Ascending aorta (tissue), 2 donors: ENCODE measurements at regions not wholly inside any gene's neighbourhood (a gene's known extent, or its start where the extent isn't known, plus 50 kb on each side); places are given as distances from the start of the nearest gene placed in this dataset.

Experiments used
- DNase-seq, 2 donors: peaks; one replicate each; pipeline ENCODE4 v3.0.0-alpha.2; 2019; ENCODE audit warnings: low spot score in 2 of 2
- H3K27ac ChIP-seq, 2 donors: fragments of 200-600 bp; sonication (generic); one replicate each; pipeline ENCODE4 v1.5.1; 2016 to 2017; ENCODE audit warnings: mild to moderate bottlenecking in 1 of 2
- H3K27me3 ChIP-seq: fragments of 200-600 bp; sonication (generic); one replicate; pipeline ENCODE4 v1.5.1; 2017
- H3K36me3 ChIP-seq, 2 donors: fragments of 200-600 bp; sonication (generic); one replicate each; pipeline ENCODE4 v1.5.1; 2016
- H3K4me1 ChIP-seq, 2 donors: fragments of 200-600 bp; sonication (generic); one replicate each; pipeline ENCODE4 v1.5.1; 2016 to 2017; ENCODE audit warnings: mild to moderate bottlenecking in 1 of 2
- H3K4me3 ChIP-seq, 2 donors: fragments of 200-600 bp; sonication (generic); one replicate each; pipeline ENCODE4 v1.5.1; 2016 to 2017; ENCODE audit warnings: mild to moderate bottlenecking in 1 of 2
- H3K9me3 ChIP-seq, 2 donors: fragments of 200-600 bp; sonication (generic); one replicate each; pipeline ENCODE4 v1.5.1; 2016
- intact Hi-C: fragments of 100-400 bp; cut with DNase I; formaldehyde crosslinking; loops from one replicate; pipeline ENCODE4 v1.15.1; 2023
- TF ChIP-seq, protein P1 (sequence below), 3 experiments: fragments of 200-600 bp in 2 of 3; fragments of 450-650 bp in 1 of 3; sonication (generic) in 2 of 3; IDR thresholded peaks; one replicate each; pipeline ENCODE4 v1.5.1; 2016 to 2019; ENCODE audit warnings: antibody characterized with exemption in 3 of 3, mild to moderate bottlenecking in 1 of 3, moderate library complexity in 1 of 3

DNA sequence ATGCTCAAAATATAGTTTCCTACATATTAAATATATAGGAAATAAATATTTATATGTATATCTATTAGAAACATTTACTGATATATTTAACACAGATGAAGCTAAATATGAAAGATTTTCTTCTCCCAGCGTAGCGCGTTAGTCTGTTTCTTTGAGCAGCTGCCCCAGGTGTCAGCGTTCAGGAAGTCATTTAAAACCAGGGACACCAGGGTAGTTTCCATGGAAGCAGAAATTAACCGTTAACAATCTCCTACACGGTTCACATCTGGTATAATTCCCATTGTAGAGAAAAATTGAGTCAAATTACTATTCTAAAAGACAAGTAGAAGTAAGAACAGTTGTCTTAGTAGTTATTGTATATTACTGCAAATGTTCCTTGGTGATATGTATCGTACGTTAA lies 1443.7 kb downstream of the MRPL39 start:
- DNase-seq: no peak
- no peak overlapping the region for H3K4me3 ChIP-seq
- H3K36me3 ChIP-seq: no peaks in the 10 kb centered on the region
- TF ChIP-seq, protein P1, sequence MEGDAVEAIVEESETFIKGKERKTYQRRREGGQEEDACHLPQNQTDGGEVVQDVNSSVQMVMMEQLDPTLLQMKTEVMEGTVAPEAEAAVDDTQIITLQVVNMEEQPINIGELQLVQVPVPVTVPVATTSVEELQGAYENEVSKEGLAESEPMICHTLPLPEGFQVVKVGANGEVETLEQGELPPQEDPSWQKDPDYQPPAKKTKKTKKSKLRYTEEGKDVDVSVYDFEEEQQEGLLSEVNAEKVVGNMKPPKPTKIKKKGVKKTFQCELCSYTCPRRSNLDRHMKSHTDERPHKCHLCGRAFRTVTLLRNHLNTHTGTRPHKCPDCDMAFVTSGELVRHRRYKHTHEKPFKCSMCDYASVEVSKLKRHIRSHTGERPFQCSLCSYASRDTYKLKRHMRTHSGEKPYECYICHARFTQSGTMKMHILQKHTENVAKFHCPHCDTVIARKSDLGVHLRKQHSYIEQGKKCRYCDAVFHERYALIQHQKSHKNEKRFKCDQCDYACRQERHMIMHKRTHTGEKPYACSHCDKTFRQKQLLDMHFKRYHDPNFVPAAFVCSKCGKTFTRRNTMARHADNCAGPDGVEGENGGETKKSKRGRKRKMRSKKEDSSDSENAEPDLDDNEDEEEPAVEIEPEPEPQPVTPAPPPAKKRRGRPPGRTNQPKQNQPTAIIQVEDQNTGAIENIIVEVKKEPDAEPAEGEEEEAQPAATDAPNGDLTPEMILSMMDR (IDR thresholded peaks at IDR 0.05): no peak
- H3K9me3 ChIP-seq: no peaks in the 10 kb centered on the region
- no peaks in the 10 kb centered on the region for H3K4me1 ChIP-seq
- no peaks in the 10 kb centered on the region for H3K27me3 ChIP-seq
- no peak overlapping the region for H3K27ac ChIP-seq
- intact Hi-C loops: no loop called here

DNA sequence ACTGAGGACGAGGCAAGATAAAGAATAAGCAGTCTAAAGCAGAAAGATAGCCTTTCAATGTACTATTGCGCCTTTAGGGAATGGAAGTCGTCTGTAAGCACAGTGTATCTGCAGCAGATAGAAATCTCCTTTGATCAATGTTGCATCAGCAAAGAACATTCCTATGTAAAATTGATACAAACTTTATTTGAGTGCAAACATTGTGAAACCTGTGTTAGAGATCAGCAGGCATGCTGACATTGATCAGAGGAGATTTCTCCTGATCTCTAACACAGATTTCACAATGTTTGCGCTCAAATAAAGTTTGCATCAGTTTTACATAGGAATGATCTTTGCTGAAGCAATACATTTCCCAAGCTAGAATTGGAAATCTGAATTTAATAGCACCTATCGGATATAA lies 1446.8 kb downstream of the MRPL39 start:
- Histone ChIP-seq H3K36me3 (no peaks in the 10 kb centered on the region), H3K27ac (no peak overlapping the region), H3K4me1 (no peaks in the 10 kb centered on the region), H3K27me3 (no peaks in the 10 kb centered on the region), H3K9me3 (no peaks in the 10 kb centered on the region), H3K4me3 (no peak overlapping the region)
- DNase-seq: no peak
- intact Hi-C loops: no loop called here
- TF ChIP-seq, protein P1 (IDR thresholded peaks at IDR 0.05): no peak

DNA sequence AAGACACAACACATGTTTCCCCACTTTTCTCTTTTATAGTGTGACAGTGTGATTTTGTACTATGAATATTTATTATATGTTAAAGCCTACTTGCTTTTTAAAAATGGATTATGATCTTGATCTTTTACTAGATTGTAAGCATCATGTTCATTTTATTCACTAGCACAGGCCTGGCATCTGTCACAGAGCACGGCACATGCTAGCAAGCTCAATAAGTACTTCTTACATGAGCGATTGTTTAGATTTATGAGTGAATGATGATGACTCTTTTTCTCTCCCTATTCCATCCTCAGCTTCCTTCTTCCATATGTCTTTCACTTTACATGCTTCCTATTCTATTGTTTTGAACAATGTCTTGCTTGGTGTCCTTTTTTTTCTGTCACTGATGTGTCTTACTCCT lies 1454.1 kb downstream of the MRPL39 start:
- Histone ChIP-seq H3K27me3 (no peaks in the 10 kb centered on the region), H3K36me3 (no peaks in the 10 kb centered on the region), H3K4me3 (no peak overlapping the region), H3K4me1 (no peaks in the 10 kb centered on the region), H3K27ac (no peak overlapping the region), H3K9me3 (no peaks in the 10 kb centered on the region)
- TF ChIP-seq, protein P1 (IDR thresholded peaks at IDR 0.05): no peak
- no peak for DNase-seq
- intact Hi-C loops: no loop called here

DNA sequence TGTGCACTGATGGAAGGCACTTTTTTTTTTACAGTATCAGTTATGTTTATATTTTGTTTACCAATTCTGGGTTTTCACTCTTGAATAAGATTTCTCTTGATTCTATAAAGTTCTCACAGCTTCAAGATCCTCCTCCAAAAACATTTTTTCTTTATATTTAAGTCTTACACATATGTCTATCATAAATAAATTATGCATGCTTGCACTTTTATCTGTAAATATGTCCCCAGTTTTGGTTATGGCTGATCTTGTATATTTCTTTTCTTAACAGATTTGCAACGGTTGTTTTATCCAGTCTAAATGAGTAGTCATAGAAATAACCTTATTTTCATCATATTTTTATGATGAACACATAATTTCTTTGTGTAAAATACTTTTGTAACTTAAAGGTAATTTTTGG lies 1456.5 kb downstream of the MRPL39 start:
- Histone ChIP-seq H3K27ac (no peak overlapping the region), H3K4me3 (no peak overlapping the region), H3K4me1 (no peaks in the 10 kb centered on the region), H3K27me3 (no peaks in the 10 kb centered on the region), H3K36me3 (no peaks in the 10 kb centered on the region), H3K9me3 (no peaks in the 10 kb centered on the region)
- TF ChIP-seq, protein P1 (IDR thresholded peaks at IDR 0.05): no peak
- DNase-seq: no peak
- intact Hi-C loops: no loop called here

DNA sequence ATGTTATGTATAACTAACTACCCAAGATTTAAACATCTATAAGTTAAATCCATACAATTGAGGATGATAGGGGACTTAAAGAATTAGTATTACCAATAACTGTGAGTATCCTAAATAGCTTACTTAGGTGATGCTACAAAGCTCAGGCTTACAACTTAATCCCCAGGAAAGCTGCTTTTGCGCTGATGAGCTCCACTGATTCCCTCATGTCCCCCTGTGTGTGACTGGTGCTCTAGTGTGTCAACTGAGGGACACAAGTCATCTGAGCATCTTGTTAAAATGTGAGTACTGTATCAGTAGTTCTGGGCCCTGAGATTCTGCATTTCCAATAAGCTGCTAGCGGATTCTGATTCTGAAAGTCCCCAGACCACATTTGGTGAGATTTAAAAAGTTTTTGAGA lies 1458.8 kb downstream of the MRPL39 start:
- H3K9me3 ChIP-seq: no peaks in the 10 kb centered on the region
- no peak overlapping the region for H3K27ac ChIP-seq
- H3K4me1 ChIP-seq: no peaks in the 10 kb centered on the region
- no peak overlapping the region for H3K4me3 ChIP-seq
- TF ChIP-seq, protein P1 (IDR thresholded peaks at IDR 0.05): no peak
- intact Hi-C loops: no loop called here
- H3K36me3 ChIP-seq: no peaks in the 10 kb centered on the region
- H3K27me3 ChIP-seq: no peaks in the 10 kb centered on the region
- DNase-seq: no peak

DNA sequence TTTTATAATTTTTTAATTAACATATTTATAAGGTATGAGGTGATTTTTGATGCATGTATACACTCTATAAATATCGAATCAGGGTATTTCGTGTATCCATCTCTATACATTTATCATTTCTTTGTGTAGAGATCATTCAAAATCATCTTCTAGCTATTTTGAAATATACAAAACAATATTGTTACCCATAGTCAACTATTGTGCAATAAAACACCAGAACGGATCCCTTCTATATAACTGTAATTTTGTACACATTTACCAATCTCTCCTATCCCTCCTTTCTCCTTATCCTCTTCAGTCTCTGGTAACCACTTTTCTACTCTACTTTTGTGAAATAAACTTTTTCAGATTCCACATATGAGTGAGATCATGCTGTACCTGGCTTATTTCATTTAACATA lies 1459.6 kb downstream of the MRPL39 start:
- no peak overlapping the region for H3K4me3 ChIP-seq
- H3K4me1 ChIP-seq: no peaks in the 10 kb centered on the region
- no peak overlapping the region for H3K27ac ChIP-seq
- H3K27me3 ChIP-seq: no peaks in the 10 kb centered on the region
- intact Hi-C loops: no loop called here
- TF ChIP-seq, protein P1 (IDR thresholded peaks at IDR 0.05): no peak
- H3K36me3 ChIP-seq: no peaks in the 10 kb centered on the region
- H3K9me3 ChIP-seq: no peaks in the 10 kb centered on the region
- DNase-seq: no peak
